GM19324 (cell line): ENCODE measurements at regions not wholly inside any gene's neighbourhood (a gene's known extent, or its start where the extent isn't known, plus 50 kb on each side); places are given as distances from the start of the nearest gene placed in this dataset.
"Not testable (repeated sequence)": the region's sequence is repeated elsewhere in the genome, so short reads cannot be mapped to it uniquely, and the experiment has no call there.

Source experiments
- ATAC-seq: cut with Tn5 transposase; IDR thresholded peaks from one replicate; pipeline ENCODE4 v1.9.1; 2021; ENCODE audit warnings: mild to moderate bottlenecking, moderate library complexity; ENCODE audit not compliant: unreplicated experiment, low FRiP score

DNA sequence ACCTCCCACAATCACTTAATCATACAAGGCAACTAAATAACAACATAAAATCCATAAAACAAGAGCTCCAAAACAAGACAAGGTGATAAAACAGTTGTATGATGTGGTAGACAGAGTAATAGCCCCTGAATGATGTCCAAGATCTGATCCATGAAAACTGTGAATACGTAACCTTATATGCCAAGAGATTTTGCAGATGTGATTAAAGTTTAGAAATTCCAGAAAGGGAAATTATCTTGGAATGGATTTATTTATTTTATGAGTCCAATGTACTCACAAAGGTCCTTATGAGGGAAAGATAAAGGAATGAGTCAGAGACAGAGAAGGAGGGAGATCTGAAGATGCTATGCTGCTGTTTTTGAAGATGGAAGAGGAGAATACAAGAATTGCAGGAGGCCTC, 1775.7 kb upstream of the C9orf72 start:
- no peak for ATAC-seq

DNA sequence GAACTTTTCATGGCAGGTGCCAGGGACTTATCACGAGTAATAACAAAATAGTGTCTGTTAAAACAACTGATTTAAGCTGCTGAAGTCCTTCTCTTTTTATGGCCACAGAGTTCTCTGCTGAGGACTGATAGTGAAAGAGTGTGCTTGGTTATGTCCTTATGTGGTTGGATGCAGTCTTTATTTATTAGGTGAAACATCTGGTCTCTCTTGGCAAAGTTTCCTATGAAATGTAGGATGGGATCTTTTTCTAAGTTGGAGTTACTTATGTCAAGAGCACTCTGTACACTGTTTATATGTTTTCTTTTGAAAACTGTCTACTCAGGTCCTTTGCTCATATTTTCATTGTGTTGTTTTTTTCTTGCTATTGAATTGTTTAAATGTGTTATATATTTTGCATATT, 1816.1 kb upstream of the C9orf72 start:
- no peak for ATAC-seq

DNA sequence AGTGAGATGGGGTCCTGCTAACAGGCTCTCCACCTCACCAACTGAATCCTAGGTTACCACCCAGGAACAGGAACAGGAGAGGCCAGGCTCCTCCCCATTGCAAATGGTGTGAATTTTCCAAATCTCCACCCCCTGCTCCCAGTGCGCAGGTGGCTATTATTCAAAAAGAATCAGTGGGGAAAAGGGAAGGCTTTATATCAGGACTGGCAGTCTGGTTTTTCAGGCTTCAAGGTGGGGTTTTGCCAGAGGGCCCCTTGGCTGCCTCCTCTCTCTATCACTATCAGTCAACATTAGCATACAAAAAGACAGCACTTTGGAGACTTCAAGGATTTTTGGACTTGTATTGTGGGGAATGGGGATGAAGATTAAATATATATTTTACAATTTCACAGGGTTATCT, 1817.6 kb upstream of the C9orf72 start:
- ATAC-seq, result no peak

DNA sequence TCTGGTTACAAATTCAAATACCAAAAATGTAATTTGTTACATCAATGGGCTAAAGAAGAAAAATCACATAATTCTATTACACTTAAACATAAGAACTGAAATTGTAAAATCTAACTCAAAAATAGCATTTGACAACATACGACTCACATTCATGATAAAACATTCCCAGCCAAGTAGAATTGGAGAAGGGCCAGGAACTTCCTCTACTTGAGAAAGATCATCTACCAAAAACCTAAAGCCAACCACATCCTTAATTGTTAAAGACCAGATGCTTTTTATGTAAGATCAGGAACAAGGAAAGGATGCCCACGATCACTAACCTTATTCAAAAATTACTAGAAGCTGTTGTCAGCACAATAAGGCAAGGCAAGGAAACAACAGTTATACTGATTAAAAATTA, 1819.8 kb upstream of the C9orf72 start:
- no peak for ATAC-seq

DNA sequence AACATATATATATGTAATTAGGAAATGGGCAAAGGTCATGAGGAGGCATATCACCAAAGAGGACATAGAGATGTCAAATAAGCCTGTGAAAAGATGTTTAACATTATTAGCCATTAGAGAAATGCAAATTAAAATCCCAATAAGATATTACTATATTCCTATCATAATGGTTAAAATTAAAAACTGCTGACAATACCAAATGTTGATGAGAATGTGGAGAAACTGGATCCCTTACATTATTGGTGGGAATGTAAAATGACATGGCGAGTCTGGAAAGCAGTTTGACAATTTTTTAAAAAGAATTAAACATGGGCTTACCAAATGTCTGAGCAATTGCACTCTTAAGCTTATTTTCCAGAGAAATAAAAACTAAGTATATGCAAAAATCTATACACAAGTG, 1821.6 kb upstream of the C9orf72 start:
- no peak for ATAC-seq

DNA sequence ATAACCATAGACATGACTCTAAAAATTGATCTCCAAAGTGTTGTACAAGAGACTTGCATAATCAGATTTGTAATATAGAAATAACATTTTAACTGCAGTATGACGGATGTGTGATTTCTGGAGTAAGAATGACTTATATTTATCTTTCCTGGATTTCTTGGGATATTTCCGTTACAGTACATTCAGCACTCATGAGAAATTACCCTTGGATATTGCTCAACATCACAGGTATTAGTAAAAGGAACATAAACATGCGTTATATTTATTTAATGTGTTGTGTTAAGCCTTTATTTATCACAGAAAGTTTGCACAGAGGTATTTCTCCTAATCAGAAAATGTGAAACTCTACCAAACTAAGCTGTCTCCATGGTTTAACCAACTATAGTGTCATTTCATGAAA, 1823.9 kb upstream of the C9orf72 start:
- ATAC-seq, result no peak

DNA sequence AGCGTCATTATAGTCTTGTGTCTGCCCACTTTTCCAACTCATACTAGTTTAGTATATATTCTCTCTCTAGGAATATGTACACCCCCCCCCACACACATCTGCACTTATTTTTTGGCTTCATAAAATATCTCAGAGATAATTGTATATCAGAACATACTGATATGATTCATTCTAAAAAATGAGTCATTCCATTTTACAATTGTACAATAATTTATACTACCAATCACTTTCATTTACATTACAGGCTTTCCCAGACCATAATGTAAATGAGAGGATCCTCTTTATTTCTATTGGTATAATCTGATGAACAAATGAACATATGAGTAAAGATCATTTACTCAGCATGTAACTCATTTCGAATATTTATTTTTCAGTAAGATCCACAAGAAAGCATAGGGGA, 1842.9 kb upstream of the C9orf72 start:
- ATAC-seq, result no peak

DNA sequence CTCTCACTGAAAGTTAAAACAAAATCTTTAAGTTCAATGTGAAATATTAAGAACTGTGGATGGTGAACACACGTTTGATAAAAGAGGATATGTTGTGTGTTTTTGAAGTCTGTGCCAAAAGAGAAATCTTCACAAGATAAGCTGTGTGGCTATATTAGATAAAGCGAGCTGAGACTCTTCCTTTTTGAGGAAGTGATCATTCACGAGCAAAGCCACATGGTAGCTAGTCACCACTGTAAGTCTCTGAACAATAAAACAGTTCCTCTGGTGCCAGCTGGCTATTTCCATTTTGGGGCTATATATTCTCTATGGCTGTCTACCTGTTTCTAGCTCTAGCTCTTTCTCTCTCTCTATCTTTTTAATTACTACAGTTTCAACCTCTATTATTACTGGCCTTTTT, 1849.2 kb upstream of the C9orf72 start:
- ATAC-seq, result no peak

DNA sequence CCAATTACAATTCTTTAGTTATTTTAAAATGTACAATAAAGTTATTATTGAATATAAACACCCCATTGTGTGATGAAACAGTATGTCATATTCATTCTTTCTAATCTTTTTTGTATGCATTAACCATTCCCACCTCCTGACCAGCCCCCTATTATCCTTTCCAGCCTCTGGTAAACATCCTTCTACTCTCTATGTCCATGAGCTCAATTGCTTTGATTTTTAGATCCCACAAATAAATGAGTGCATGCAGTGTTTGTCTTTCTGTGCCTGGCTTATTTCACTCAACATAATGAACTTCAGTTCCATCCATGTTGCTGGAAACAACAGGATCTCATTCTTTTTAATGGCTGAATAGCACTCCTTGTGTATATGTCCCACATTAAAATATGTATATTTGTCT, 1858.9 kb upstream of the C9orf72 start:
- ATAC-seq, result no peak

DNA sequence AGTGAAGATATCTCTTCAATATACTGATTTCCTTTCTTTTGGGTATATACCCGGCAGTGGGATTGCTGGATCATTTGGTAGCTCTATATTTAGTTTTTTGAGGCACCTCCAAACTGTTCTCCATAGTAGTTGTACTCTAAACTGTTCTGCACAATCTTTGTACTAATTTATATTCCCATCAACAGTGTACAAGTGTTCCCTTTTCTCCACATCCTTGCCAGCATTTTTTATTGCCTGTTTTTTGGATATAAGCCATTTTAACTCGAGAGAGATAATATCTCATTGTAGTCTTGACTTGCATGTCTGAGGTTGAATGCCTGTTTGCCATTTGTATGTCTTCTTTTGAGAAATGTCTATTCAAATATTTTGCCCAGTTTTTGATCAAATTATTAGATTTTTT, 1859.4 kb upstream of the C9orf72 start:
- ATAC-seq, result not testable (repeated sequence)

DNA sequence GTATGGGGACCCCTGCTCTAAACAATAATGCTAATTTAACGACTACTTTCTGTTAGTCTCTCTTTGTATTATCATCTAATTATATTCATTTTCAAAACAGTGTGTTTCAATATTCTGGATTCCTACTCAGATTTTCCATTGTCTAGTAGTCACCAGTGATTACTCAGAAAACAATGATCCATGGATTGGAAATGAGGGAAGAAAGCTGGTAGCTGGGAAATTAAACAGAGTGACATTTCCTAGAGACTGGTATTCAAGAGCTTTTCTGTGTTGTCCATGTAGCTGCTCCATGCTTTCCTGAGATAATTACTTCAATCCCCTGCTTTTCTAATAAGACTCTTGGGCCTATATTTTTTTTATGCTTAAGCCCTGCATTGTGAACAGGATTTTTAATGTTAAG, 1862.1 kb upstream of the C9orf72 start:
- ATAC-seq, result no peak

DNA sequence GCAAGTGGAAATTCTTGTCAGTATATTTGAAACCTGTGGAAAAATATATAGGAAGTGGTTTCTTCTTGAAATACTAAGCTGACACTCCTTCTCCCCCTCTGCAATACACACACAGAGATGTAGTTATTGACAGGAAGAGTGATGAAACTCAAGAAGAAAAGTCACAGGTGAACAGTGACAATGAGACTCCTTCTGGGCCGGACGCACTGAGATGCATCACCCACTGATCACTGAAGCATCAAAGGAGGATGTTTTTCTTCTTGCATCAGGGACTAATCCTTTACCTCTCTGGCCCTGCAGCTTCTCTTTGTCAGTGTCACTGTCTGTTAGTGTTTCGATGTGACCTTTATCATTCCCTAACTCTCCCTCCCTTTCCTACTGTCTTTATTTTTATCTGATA, 1864.2 kb upstream of the C9orf72 start:
- ATAC-seq, result no peak

DNA sequence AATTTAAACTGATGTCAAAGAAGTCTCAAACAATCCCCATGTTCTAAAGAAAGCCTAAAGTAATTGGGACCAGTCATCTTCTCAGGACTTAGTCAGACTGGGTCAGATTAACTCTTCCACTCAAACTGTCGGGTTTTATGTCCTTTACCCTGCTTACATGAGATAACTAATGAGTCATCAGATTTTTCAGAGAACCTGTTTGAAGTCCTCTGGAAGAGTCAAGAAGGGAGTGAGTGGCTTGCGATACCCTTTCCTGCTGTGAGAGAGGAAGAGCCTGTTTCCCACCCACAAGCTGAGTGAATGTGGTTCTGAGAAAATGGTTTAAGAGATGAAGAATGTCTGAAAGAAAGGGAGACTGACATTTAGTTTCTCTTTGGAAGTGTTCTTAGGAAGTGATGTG, 1866.7 kb upstream of the C9orf72 start:
- no peak for ATAC-seq

DNA sequence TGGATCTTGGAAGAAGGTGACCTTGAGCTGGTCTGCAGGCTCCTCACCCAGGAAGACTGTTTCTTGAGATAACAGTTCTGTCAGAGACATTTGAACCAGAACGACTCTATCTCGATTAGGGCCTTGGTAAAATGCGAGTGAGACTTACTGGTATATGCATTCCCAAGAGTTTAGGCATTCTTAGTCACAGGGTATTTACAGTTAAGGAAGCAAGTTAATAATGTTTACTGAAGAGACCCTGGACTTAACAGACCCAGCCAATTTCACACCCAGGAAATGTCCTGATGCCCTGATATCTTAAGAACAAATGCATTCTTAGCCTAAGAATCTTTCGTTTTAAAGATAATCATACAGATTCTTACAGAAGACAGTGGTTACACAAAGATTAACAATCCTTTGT, 1867.2 kb upstream of the C9orf72 start:
- no peak for ATAC-seq

DNA sequence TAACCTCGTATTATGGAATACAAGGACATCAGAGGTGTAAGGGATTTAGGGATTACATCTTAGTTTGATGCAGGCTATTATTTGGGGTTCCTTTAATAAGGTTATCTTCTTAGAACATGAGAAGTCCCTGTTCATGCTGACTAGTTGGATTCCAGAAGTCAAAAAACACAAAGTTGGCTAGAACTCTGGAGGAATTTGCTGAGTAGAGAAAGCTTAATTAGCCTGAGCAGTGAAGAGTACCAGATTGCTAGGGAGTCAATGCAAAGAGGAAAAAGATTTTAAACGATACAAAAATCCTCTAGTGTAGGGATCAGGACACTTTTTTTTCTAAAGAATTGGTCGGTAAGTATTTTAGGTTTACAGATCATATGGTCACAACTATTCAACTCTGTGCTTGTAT, 1872.5 kb upstream of the C9orf72 start:
- no peak for ATAC-seq

DNA sequence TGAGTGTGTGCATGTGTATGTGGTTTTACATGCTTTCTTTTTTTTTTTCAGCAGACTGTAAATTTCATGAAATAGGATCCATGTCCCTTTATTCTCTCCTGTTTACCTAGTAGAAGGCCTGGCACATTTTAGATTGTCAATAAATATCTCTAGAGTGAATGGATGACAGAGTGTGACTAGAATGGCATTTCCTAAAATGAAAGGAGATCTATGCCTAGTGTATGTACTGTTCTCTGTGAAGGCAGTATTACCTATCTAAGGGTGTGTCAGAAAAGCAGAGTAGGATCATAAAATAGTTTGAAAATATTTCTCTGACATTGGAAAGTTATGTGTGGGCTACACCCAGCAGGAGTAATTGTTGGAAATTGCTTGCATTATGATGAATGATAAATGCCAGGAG, 1876.0 kb upstream of the C9orf72 start:
- no peak for ATAC-seq

DNA sequence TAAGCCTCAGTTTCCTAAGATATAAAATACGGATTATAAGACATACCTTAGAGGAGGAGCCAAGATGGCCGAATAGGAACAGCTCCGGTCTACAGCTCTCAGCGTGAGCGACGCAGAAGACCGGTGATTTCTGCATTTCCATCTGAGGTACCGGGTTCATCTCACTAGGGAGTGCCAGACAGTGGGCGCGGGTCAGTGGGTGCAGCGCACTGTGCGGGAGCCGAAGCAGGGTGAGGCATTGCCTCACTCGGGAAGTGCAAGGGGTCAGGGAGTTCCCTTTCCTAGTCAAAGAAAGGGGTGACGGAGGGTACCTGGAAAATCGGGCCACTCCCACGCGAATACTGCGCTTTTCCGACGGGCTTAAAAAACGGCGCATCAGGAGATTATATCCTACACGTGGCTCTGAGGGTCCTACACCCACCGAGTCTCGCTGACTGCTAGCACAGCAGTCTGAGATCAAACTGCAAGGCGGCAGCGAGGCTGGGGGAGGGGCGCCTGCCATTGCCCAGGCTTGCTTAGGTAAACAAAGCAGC, 1877.1 kb upstream of the C9orf72 start:
- ATAC-seq, result not testable (repeated sequence)

DNA sequence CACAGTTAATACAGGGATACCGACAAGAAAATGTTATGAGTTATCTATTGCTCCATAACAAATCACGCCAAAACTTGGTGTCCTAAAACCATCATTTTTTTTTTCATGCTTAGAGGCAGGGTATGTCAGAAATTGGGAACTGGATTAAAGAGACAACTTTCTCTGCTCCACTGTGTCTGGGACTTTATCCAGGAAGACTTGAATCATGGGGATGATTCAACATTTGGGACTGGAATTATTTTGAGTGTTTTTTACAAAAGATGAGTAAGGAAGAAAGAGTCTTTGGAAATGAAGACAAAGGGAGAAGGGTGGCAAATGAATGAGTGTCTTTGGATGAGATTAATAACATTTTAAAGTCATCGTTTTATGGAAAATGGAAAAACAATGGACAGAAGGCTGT, 1883.7 kb upstream of the C9orf72 start:
- ATAC-seq, result no peak

DNA sequence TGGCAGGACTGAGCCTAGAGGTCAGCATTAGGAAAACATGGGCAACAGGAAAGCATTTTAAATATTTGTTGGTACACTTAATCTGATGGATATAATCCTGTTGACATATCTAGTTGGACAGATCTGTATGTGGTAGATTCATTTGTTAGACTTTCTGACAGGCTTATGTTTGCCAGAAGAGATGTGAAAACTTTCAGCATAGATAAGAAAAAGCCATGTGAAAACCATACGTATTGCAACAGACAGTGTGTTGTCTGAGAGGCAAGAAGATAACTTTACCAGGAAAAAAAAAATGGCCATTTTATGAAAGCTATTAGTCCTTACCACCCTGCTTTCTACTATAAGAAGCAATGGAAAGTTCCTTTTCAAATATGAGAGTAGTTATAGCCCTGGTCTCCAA, 1902.2 kb upstream of the C9orf72 start:
- no peak for ATAC-seq

DNA sequence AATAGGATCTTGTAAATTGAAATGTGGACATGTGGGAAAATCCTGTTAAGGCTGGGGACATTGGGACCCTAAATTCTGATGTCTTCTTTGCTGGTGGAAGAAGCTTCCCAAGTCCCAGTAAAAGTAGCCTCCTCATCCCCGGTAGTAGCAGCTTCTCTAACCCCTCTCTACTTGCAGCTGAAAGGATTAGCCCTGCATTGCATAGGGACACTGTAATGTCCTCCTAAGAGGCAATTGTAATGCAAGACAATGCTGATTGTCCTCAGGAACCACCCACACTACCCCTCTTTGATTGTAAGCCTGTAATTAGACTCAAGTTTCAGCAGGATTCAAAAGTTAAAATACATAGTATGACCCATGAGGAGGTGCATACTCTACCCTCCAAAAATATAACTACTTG, 1938.4 kb upstream of the C9orf72 start:
- no peak for ATAC-seq

DNA sequence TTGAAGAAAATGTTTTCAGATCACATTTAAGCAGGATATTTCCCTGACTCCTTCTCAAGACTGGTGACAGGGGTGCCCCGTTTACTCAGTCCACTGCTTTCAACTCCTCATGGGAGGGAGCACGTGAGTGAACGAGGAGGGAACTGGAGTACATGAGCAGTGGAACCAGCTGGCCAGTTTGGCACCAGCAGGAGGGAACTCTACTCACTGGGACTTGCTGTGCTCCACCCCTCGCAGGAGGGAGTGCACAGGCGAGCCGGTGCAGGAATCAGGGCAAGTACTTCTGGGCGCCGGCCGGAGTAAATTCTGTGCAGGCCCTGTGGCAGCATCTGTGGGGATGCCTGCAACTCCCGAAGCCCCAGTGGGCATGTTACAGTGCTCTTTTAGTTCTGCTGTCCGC, 1941.1 kb upstream of the C9orf72 start:
- no peak for ATAC-seq

DNA sequence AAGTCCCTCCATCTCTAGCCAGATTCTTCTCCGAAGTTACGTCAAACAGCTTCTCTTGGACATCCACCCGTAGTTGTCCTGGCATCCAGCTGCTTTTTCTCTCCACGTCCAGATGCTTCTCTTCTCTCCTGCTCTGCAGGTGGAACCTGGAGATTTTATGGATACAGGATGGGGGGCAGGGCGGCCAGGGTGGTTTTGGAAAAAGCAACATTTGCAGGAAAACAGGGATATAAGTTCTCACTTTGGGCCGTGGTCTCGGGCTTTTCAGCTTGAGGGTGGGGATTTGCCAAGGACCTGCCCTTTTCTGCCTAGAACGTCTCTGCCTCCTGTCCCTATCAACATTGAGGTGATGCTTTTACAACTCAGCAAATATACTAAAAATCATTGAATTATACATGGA, 1941.6 kb upstream of the C9orf72 start:
- no peak for ATAC-seq

DNA sequence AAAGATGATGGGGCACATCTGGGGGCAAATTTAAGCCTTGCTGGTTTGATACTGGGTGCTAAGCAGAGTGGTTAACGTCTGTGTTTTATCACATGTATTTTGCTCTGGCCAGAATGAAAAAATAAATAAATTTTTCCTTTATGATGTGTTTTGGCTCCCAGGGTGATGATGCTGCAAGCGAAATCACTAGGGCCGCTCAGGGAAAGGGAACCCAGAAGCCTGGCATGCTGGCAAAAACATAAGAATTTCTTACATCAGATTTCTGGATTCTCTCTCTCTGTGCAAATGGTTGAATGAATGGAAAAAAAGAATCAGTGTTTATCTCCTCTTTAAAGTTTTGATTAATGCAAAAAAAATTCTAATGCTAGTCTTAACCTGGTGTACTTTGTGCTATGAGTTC, 1975.2 kb upstream of the C9orf72 start:
- ATAC-seq, result no peak
